ENCODE measurements at regions not wholly inside any gene's neighbourhood (a gene's known extent, or its start where the extent isn't known, plus 50 kb on each side); places are given as distances from the start of the nearest gene placed in this dataset.

DNA sequence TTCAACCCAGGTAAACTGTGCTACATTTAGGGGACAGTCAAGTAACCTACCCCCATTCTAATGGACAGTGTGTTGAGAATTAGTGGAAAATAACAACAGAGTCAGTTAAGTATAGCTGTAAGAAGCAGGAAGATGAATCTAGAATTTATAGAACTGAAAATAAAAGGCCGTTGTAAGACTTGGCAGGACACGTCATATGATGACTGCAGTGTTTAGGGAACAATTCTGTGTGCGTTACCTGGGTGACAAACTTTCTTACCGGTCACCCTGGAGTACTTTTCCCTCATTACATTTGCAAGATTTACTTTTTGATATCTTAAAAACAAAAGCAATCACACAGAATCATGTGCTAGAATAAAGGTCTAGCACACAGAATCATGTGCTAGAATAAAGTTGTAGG, 536.3 kb upstream of the ZNF717 start:
- Histone ChIP-seq H3K27ac (no peak overlapping the region), H3K9me3 (no peaks in the 10 kb centered on the region), H3K4me1 (ENCODE audit: insufficient read depth) (no peaks in the 10 kb centered on the region), H3K36me3 (no peaks in the 10 kb centered on the region), H3K4me3 (no peak overlapping the region), H3K27me3 (no peaks in the 10 kb centered on the region)
- no peak for DNase-seq
- WGBS, 3 donors = 90 to 94% (median 91%) methylated on average over 4 of the region's 4 CpGs
- no peak for TF ChIP-seq POLR2A (IDR thresholded peaks at IDR 0.05)
- intact Hi-C loops (cut with DNase I) = no loop called here

GRCh38 chr3:76324101-76324500, 538.8 kb upstream of the ZNF717 start:
- intact Hi-C loops (cut with DNase I) = no loop called here
- no peaks in the 10 kb centered on the region for H3K27me3 ChIP-seq
- DNase-seq = no peak
- WGBS, 3 donors = 50 to 63% (median 57%) methylated on average over 4 of the region's 4 CpGs
- no peaks in the 10 kb centered on the region for H3K9me3 ChIP-seq
- no peak overlapping the region for H3K4me3 ChIP-seq
- H3K27ac ChIP-seq = no peak overlapping the region
- TF ChIP-seq CTCF (IDR thresholded peaks at IDR 0.05) (no peak), POLR2A (IDR thresholded peaks at IDR 0.05) (no peak), EP300 (IDR thresholded peaks at IDR 0.05) (no peak)
- H3K36me3 ChIP-seq = no peaks in the 10 kb centered on the region
- no peaks in the 10 kb centered on the region for H3K4me1 ChIP-seq (ENCODE audit: insufficient read depth)

DNA sequence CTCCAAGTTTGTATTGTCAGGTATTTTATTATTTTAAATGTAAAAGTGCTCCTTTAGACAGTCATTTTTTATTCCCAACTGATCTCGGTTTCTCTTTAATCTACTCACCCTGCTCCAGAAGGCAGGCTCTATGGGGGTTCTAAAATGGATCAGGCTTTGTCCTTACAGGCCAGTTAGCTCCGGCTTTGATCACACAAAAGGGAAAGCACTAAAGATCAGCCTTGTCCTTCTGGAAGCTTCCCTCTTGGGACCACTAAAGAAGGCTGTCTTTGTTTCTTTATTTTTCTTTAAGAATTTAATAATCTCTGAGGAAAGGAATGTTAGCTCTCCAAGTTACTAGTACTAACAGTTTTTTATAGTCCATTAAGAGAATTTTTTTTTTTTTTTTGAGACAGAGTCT, 560.5 kb upstream of the ZNF717 start:
- whole genome bisulfite sequencing, 3 donors = 52 to 68% (median 65%) methylated on average over 2 of the region's 2 CpGs
- no peak for TF ChIP-seq EP300 (IDR thresholded peaks at IDR 0.05)
- no peak for TF ChIP-seq POLR2A (IDR thresholded peaks at IDR 0.05)
- TF ChIP-seq CTCF (IDR thresholded peaks at IDR 0.05) = no peak
- intact Hi-C loops (cut with DNase I) = no loop called here

GRCh38 chr3:76346690-76347089, 561.3 kb upstream of the ZNF717 start:
- Histone ChIP-seq H3K27me3 (no peaks in the 10 kb centered on the region), H3K36me3 (no peaks in the 10 kb centered on the region), H3K9me3 (no peaks in the 10 kb centered on the region), H3K4me1 (ENCODE audit: insufficient read depth) (no peaks in the 10 kb centered on the region), H3K27ac (no peak overlapping the region), H3K4me3 (no peak overlapping the region)
- TF ChIP-seq CTCF (IDR thresholded peaks at IDR 0.05) (no peak), EP300 (IDR thresholded peaks at IDR 0.05) (no peak), POLR2A (IDR thresholded peaks at IDR 0.05) (no peak)
- no peak for DNase-seq
- intact Hi-C loops (cut with DNase I) = no loop called here
- WGBS, 3 donors = 76 to 81% (median 80%) methylated on average over 3 of the region's 3 CpGs

More for the DNA sequence above, 560.5 kb upstream of the ZNF717 start:
- H3K4me1 ChIP-seq (ENCODE audit: insufficient read depth) = no peaks in the 10 kb centered on the region
- no peak overlapping the region for H3K27ac ChIP-seq
- H3K4me3 ChIP-seq = no peak overlapping the region
- H3K27me3 ChIP-seq = no peaks in the 10 kb centered on the region
- DNase-seq = no peak
- no peaks in the 10 kb centered on the region for H3K36me3 ChIP-seq
- no peaks in the 10 kb centered on the region for H3K9me3 ChIP-seq

DNA sequence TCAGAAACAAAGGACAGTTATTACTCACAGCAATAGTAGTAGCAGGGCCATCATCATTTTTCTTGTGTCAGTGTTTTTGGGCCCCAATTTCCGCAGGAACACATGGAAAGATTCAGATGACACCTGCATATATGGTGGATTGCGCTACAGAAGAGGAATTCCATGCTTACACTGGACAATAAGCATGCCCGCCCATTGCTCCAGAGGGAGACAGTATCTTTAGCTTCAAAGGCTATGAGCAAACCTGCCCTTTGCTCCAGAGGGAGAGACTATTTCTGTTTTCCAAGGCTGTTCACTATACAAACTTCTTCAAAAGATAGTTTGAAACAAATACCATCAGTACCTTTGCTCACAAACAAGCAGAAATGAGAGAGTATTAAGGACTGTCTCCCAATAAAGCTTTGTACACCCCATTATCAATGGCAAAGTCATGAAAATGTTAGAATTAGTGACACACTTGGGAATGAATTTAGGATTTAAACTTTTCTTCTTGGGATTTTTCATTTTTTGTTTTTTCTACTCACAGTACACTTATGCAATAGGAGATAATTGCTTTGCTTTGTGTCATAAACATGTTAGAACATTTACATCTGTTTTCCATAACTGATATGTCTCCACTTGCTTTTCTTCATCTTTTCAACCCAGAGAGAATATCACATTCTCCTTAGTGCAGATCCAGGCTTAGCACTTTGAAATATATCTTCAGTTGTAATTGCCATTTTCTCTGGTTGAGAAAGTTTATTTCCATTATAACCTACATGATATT, 564.5 kb upstream of the ZNF717 start:
- Histone ChIP-seq H3K27ac (no peak overlapping the region), H3K9me3 (no peaks in the 10 kb centered on the region), H3K27me3 (no peaks in the 10 kb centered on the region), H3K4me3 (no peak overlapping the region), H3K36me3 (no peaks in the 10 kb centered on the region), H3K4me1 (ENCODE audit: insufficient read depth) (no peaks in the 10 kb centered on the region)
- no peak for TF ChIP-seq EP300 (IDR thresholded peaks at IDR 0.05)
- no peak for TF ChIP-seq POLR2A (IDR thresholded peaks at IDR 0.05)
- no peak for TF ChIP-seq CTCF (IDR thresholded peaks at IDR 0.05)
- DNase-seq = no peak
- intact Hi-C loops (cut with DNase I) = no loop called here
- 86 to 96% (median 88%) methylated on average over 3 of the region's 3 CpGs for WGBS, 3 donors

Data from ovary (tissue), 7 donors.